ENCODE measurements at regions not wholly inside any gene's neighbourhood (a gene's known extent, or its start where the extent isn't known, plus 50 kb on each side); places are given as distances from the start of the nearest gene placed in this dataset.

DNA sequence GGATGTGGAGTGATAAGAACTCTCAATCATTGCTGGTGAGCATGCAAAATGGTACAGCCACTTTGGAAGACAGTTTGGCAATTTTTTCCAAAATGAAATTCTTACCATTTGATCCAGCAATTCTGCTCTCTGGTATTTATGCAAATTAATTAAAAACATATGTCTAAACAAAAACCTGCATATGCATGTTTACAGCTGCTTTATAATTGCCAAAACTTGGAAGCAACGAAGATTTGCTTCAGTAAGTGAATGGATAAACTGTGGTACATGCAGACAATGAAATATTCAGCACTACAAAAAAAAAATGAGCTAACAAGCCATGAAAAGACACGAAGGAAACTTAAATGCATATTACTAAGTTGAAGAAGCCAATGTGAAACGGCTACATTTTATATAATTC lies 55.5 kb upstream of the SMLR1 start:
- 58 to 87% methylated on average over 3 of the region's 3 CpGs for WGBS, 2 donors (ENCODE audit: low coverage in 1 of 2)
- no peaks in the 10 kb centered on the region for H3K36me3 ChIP-seq
- H3K27me3 ChIP-seq: no peaks in the 10 kb centered on the region
- H3K27ac ChIP-seq: no peak overlapping the region
- no peaks in the 10 kb centered on the region for H3K9me3 ChIP-seq
- H3K4me3 ChIP-seq: no peak overlapping the region
- TF ChIP-seq POLR2A (IDR thresholded peaks at IDR 0.05) (no peak), EP300 (IDR thresholded peaks at IDR 0.05) (no peak), POLR2AphosphoS5 (IDR thresholded peaks at IDR 0.05) (no peak)
- TF ChIP-seq, protein P1, sequence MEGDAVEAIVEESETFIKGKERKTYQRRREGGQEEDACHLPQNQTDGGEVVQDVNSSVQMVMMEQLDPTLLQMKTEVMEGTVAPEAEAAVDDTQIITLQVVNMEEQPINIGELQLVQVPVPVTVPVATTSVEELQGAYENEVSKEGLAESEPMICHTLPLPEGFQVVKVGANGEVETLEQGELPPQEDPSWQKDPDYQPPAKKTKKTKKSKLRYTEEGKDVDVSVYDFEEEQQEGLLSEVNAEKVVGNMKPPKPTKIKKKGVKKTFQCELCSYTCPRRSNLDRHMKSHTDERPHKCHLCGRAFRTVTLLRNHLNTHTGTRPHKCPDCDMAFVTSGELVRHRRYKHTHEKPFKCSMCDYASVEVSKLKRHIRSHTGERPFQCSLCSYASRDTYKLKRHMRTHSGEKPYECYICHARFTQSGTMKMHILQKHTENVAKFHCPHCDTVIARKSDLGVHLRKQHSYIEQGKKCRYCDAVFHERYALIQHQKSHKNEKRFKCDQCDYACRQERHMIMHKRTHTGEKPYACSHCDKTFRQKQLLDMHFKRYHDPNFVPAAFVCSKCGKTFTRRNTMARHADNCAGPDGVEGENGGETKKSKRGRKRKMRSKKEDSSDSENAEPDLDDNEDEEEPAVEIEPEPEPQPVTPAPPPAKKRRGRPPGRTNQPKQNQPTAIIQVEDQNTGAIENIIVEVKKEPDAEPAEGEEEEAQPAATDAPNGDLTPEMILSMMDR (IDR thresholded peaks at IDR 0.05): no peak
- ATAC-seq: no peak
- H3K4me1 ChIP-seq: no peaks in the 10 kb centered on the region

DNA sequence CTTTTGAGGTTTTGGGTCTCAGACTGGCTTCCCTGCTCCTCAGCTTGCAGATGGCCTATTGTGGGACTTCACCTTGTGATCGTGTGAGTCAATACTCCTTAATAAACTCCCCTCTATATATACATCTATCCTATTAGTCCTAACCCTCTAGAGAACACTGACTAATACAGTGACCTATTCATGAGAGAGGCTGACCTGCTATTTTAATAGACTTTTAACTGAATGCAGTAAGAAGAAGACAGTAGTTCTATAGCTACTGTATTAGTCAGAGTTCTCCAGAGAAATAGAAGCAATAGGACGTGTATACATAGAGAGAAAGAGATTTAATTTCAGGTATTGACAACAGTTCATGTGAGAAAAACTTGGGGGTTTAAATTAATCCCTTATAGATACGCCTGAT lies 53.3 kb upstream of the SMLR1 start:
- no peaks in the 10 kb centered on the region for H3K9me3 ChIP-seq
- TF ChIP-seq EP300 (IDR thresholded peaks at IDR 0.05) (no peak), POLR2A (IDR thresholded peaks at IDR 0.05) (no peak)
- H3K4me1 ChIP-seq: peaks cover 0 to 4% (median 0%) of the 10 kb centered on the region in 3 donors
- no peak overlapping the region for H3K27ac ChIP-seq
- no peak for ATAC-seq
- no peaks in the 10 kb centered on the region for H3K27me3 ChIP-seq
- WGBS, 2 donors (ENCODE audit: low coverage in 1 of 2): 79 to 80% methylated on average over 2 to 3 of the region's 3 CpGs
- no peak overlapping the region for H3K4me3 ChIP-seq
- no peaks in the 10 kb centered on the region for H3K36me3 ChIP-seq

DNA sequence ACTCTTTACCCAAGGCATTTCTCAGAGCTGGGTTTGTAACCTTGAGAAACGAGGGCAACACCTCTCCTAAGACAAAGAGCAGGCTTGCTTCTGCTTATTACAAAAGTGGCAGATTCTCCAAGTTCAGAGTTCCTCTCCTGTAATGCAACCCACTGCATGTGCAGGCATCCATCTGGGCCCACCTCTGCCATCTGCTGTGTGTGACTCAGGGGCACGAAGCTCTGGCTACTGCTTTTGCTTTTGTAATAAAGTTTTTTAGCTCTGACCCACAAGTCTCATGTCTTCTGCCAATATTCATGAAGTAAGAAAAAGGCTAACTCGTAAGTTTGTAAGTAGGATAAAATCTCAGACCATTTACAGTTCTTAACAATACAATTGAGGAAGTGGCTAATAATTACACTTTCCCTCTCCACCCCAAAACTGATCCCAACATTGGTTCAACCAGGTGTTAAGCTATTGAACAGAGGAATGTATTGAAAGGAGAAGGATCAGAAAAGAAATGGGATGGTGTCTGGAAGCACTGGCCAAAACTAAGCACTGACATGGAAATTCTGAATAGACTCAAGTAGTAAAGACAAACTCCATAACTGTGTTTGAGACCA lies 51.7 kb upstream of the SMLR1 start:
- TF ChIP-seq, protein P1 (IDR thresholded peaks at IDR 0.05): no peak
- TF ChIP-seq POLR2A (IDR thresholded peaks at IDR 0.05): no peak
- TF ChIP-seq POLR2AphosphoS5 (IDR thresholded peaks at IDR 0.05): no peak
- no peak for TF ChIP-seq EP300 (IDR thresholded peaks at IDR 0.05)
- Histone ChIP-seq H3K36me3 (no peaks in the 10 kb centered on the region), H3K27ac (no peak overlapping the region), H3K9me3 (no peaks in the 10 kb centered on the region), H3K27me3 (no peaks in the 10 kb centered on the region), H3K4me1 (peaks cover 0 to 13% (median 0%) of the 10 kb centered on the region in 3 donors), H3K4me3 (no peak overlapping the region)
- 29% methylated on average over 3 of the region's 3 CpGs; no CpG with 5 or more reads in 1 of the 2 donors for WGBS, 2 donors (ENCODE audit: low coverage in 1 of 2)
- no peak for ATAC-seq

DNA sequence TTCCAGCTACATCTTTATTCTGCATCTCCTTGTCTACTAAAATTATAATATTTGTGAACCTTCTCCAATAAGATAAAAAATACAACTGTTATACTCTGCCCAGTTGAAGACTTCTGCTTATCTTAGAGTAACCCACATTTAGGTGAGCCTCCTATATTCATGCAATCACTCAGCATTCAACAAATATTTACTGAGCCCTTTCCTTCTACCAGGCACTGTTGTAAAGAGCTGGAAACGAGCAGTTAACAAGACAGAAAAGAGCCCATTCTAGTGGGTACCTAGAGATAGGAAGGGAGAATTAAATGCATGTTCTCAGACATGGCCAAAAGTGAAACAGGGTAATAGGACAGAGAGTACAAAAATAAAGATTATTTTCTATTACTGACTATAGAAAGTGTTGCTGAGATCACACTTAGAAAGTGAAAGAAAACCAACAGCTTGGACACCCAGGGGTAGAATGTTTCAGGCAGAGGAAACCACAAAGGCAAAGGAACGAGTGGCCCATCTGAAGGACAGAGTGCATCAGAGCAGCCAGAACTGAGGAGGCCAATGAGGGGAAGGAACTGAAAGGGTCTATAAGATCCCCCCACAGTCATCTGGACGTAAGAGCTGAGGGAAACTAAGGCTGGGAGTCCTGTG lies 50.8 kb upstream of the SMLR1 start:
- no peak for TF ChIP-seq EP300 (IDR thresholded peaks at IDR 0.05)
- TF ChIP-seq POLR2A (IDR thresholded peaks at IDR 0.05): no peak
- TF ChIP-seq, protein P1 (IDR thresholded peaks at IDR 0.05): no peak
- no peak for TF ChIP-seq POLR2AphosphoS5 (IDR thresholded peaks at IDR 0.05)
- ATAC-seq: no peak
- Histone ChIP-seq H3K36me3 (no peaks in the 10 kb centered on the region), H3K4me3 (no peak overlapping the region), H3K4me1 (peaks cover 0 to 13% (median 0%) of the 10 kb centered on the region in 3 donors), H3K9me3 (no peaks in the 10 kb centered on the region), H3K27me3 (no peaks in the 10 kb centered on the region), H3K27ac (no peak overlapping the region)
- WGBS, 2 donors (ENCODE audit: low coverage in 1 of 2): 52 to 78% methylated on average over 3 of the region's 3 CpGs

Small RNA genes lying in the stretch of these regions (small RNA-seq; reads per million reads assigned to genes)
- 0 reads per million in 4 donors for gene RF00019

Data from gastroesophageal sphincter (tissue), 4 donors.